OCI-LY7 (cell line): ENCODE measurements at regions not wholly inside any gene's neighbourhood (a gene's known extent, or its start where the extent isn't known, plus 50 kb on each side); places are given as distances from the start of the nearest gene placed in this dataset.
A peak's percentile ranks its signal among the peaks of the same experiment; 100 is the strongest.

Experiments
- BruUV-seq: library from RNA; stranded (reverse); fragments of 400-500 nt; replicated peaks from 2 replicates; lab custom pipeline; 2021; lab: Mats Ljungman, UMichigan
- CTCF ChIA-PET: fragments of 300-600 bp; sonication (Branson Sonifier 250); formaldehyde crosslinking; loops from one replicate; lab custom pipeline; 2022; ENCODE audit warnings: antibody characterized with exemption; ENCODE audit not compliant: unreplicated experiment; lab: Charles Lee
- POLR2A ChIA-PET: fragments of 300-600 bp; sonication (Branson Sonifier 250); formaldehyde crosslinking; loops from one replicate; lab custom pipeline; 2022; ENCODE audit warnings: antibody characterized with exemption; lab: Charles Lee
- DNase-seq: peaks from one replicate; pipeline ENCODE4 v3.0.0-alpha.2; 2015; ENCODE audit warnings: low spot score
- H2AFZ ChIP-seq: fragments of 200-600 bp; sonication (generic), shearing (Covaris generic); 2 replicates; pipeline ENCODE4 v1.6.1; 2014; ENCODE audit warnings: mild to moderate bottlenecking, antibody characterized with exemption, low read length, moderate library complexity
- H3K27ac ChIP-seq: fragments of 200-600 bp; sonication (generic); 2 replicates; pipeline ENCODE4 v1.5.1; 2014; ENCODE audit warnings: mixed run types, low read depth, mild to moderate bottlenecking, moderate library complexity, low read length, inconsistent platforms; ENCODE audit not compliant: poor library complexity, severe bottlenecking
- H3K36me3 ChIP-seq: fragments of 200-600 bp; sonication (generic); 2 replicates; pipeline ENCODE4 v1.6.1; 2014; ENCODE audit warnings: mild to moderate bottlenecking, antibody characterized with exemption, low read length, moderate library complexity, mixed read lengths; ENCODE audit not compliant: insufficient read depth
- H3K4me1 ChIP-seq: fragments of 200-600 bp; sonication (generic); 2 replicates; pipeline ENCODE4 v1.5.1; 2014; ENCODE audit warnings: mild to moderate bottlenecking, low read length; ENCODE audit not compliant: insufficient read depth, poor library complexity, severe bottlenecking
- H3K4me2 ChIP-seq: fragments of 200-600 bp; sonication (generic); 2 replicates; pipeline ENCODE4 v1.6.1; 2014; ENCODE audit warnings: mild to moderate bottlenecking, low read length
- H3K4me3 ChIP-seq: fragments of 200-600 bp; sonication (generic); 2 replicates; pipeline ENCODE4 v1.5.1; 2014; ENCODE audit warnings: mild to moderate bottlenecking, low read depth, low read length; ENCODE audit not compliant: poor library complexity, severe bottlenecking
- H3K79me2 ChIP-seq: fragments of 200-600 bp; sonication (generic); 2 replicates; pipeline ENCODE4 v1.6.1; 2016; ENCODE audit warnings: low read depth, mild to moderate bottlenecking, low read length, moderate library complexity, mixed read lengths; ENCODE audit not compliant: insufficient read depth
- H3K9me2 ChIP-seq: fragments of 200-600 bp; sonication (generic); 2 replicates; pipeline ENCODE4 v1.6.1; 2016; ENCODE audit warnings: mild to moderate bottlenecking, low read length, mixed read lengths; ENCODE audit not compliant: insufficient read depth
- H3K9me3 ChIP-seq: fragments of 200-600 bp; sonication (generic); 2 replicates; pipeline ENCODE4 v1.6.1; 2014; ENCODE audit warnings: mild to moderate bottlenecking, mixed run types, low read length, mixed read lengths
- H4K20me1 ChIP-seq: fragments of 200-600 bp; sonication (generic); 2 replicates; pipeline ENCODE4 v1.6.1; 2014; ENCODE audit warnings: mild to moderate bottlenecking, antibody characterized with exemption, low read length, moderate library complexity, mixed read lengths; ENCODE audit not compliant: insufficient read depth
- EZH2phosphoT487 ChIP-seq: fragments of 200-600 bp; sonication (generic); IDR thresholded peaks from 2 replicates; pipeline ENCODE4 v1.6.1; 2018; ENCODE audit warnings: low read depth, borderline replicate concordance, mild to moderate bottlenecking, mixed run types, antibody characterized with exemption, low read length, moderate library complexity, mixed read lengths
- intact Hi-C: fragments of 100-400 bp; cut with micrococcal nuclease; formaldehyde crosslinking; loops from one replicate; pipeline ENCODE4 v1.10.0; 2022; ENCODE audit not compliant: unreplicated experiment
- TF ChIP-seq, protein P1 (sequence below): fragments of 200-600 bp; sonication (generic); conservative IDR thresholded peaks from 2 replicates; pipeline ENCODE4 v1.5.1; 2014; ENCODE audit warnings: mild to moderate bottlenecking, antibody characterized with exemption, low read length, moderate library complexity, mixed read lengths

DNA sequence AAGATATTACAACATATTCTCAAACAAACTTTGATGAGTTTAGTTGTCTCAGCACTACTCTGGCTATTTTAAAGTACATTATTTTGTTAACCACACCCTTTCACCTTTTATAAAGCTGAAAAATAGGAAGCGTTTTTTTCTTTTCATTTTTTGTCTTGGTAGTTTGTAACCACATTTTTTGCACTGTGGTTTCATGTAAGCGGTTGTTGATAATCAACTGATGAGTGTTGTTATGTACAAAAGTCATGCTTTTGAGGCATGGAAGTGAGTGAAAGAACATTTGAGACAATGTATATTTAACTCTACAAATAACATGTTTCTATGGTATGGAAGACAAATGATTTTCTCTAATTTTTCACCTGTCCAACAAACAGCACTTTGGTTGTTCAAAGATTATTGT is 52.1 kb upstream of the ATP2B1 start:
- Histone ChIP-seq H3K4me1 (peaks cover 31% of the 10 kb centered on the region), H3K9me2 (no peaks in the 10 kb centered on the region), H2AFZ (peak overlapping the region; percentile 73), H3K36me3 (no peaks in the 10 kb centered on the region; the same call in 1 of the 2 replicates), H3K79me2 (no peaks in the 10 kb centered on the region), H3K27ac (no peak overlapping the region), H3K9me3 (no peaks in the 10 kb centered on the region), H3K4me2 (peak overlapping the region; percentile 30; the same call in 1 of the 2 replicates), H4K20me1 (no peaks in the 10 kb centered on the region), H3K4me3 (no peak overlapping the region)
- POLR2A ChIA-PET: interaction anchor here (0.8 to 1.3 kb wide), 2 partner anchors 11 to 73 kb away, joined by 3 to 7 read pairs; no protein-coding TSS in a partner anchor
- no TSS peak for BruUV-seq
- DNase-seq: peak; percentile 13
- intact Hi-C loops: no loop called here
- CTCF ChIA-PET: no interaction called here
- no peak for TF ChIP-seq EZH2phosphoT487
- TF ChIP-seq, protein P1, sequence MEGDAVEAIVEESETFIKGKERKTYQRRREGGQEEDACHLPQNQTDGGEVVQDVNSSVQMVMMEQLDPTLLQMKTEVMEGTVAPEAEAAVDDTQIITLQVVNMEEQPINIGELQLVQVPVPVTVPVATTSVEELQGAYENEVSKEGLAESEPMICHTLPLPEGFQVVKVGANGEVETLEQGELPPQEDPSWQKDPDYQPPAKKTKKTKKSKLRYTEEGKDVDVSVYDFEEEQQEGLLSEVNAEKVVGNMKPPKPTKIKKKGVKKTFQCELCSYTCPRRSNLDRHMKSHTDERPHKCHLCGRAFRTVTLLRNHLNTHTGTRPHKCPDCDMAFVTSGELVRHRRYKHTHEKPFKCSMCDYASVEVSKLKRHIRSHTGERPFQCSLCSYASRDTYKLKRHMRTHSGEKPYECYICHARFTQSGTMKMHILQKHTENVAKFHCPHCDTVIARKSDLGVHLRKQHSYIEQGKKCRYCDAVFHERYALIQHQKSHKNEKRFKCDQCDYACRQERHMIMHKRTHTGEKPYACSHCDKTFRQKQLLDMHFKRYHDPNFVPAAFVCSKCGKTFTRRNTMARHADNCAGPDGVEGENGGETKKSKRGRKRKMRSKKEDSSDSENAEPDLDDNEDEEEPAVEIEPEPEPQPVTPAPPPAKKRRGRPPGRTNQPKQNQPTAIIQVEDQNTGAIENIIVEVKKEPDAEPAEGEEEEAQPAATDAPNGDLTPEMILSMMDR: no peak; the same call in 1 of the 2 replicates
